ENCODE measurements at regions not wholly inside any gene's neighbourhood (a gene's known extent, or its start where the extent isn't known, plus 50 kb on each side); places are given as distances from the start of the nearest gene placed in this dataset.

GRCh38 chr4:130850019-130850524 is 1754.1 kb downstream of the C4orf33 start:
- no peak for TF ChIP-seq CTCF (conservative IDR thresholded peaks at IDR 0.05; ENCODE audit: low read depth, low read length)
- TF ChIP-seq MAFK (IDR thresholded peaks at IDR 0.05; ENCODE audit: low read depth, low read length): no peak
- no peak for TF ChIP-seq RFX5 (IDR thresholded peaks at IDR 0.05; ENCODE audit: low read depth, low read length)
- TF ChIP-seq POLR2A (IDR thresholded peaks at IDR 0.05; ENCODE audit: low read depth, low read length): no peak
- no peak for TF ChIP-seq USF2 (IDR thresholded peaks at IDR 0.05; ENCODE audit: low read depth, low read length)
- TF ChIP-seq ELK1 (IDR thresholded peaks at IDR 0.05; ENCODE audit: borderline replicate concordance, low read depth, low read length): no peak
- TF ChIP-seq MAZ (IDR thresholded peaks at IDR 0.05; ENCODE audit: borderline replicate concordance, low read depth, low read length): no peak
- TF ChIP-seq CEBPB (IDR thresholded peaks at IDR 0.05; ENCODE audit: low read depth, low read length): no peak

Data from IMR-90 (cell line).